Effector memory CD4-positive, alpha-beta T cell (primary cell): ENCODE measurements at regions not wholly inside any gene's neighbourhood (a gene's known extent, or its start where the extent isn't known, plus 50 kb on each side); places are given as distances from the start of the nearest gene placed in this dataset.
"Not testable (repeated sequence)": the region's sequence is repeated elsewhere in the genome, so short reads cannot be mapped to it uniquely, and the experiment has no call there.

Experiments
- DNase-seq, 3 donors: peaks; one replicate each; pipeline ENCODE4 v3.0.0-alpha.2; 2020
- H3K27ac ChIP-seq: 2 replicates; pipeline ENCODE4 v1.7.0; 2013; ENCODE audit warnings: mild to moderate bottlenecking, low read length, moderate library complexity; ENCODE audit not compliant: insufficient read depth, poor library complexity, severe bottlenecking
- H3K27me3 ChIP-seq: replicated peaks from 2 replicates; pipeline ENCODE4 v1.7.0; 2013; ENCODE audit warnings: mild to moderate bottlenecking, low read length; ENCODE audit not compliant: insufficient read depth, control insufficient read depth, poor library complexity, severe bottlenecking
- H3K36me3 ChIP-seq: 2 replicates; pipeline ENCODE4 v1.7.0; 2013; ENCODE audit warnings: mild to moderate bottlenecking, low read length, moderate library complexity; ENCODE audit not compliant: control insufficient read depth, insufficient read depth
- H3K4me1 ChIP-seq: 2 replicates; pipeline ENCODE4 v1.7.0; 2013; ENCODE audit warnings: low read length, mild to moderate bottlenecking; ENCODE audit not compliant: control insufficient read depth, insufficient read depth, poor library complexity, severe bottlenecking
- H3K4me3 ChIP-seq: 2 replicates; pipeline ENCODE4 v1.7.0; 2013; ENCODE audit warnings: low read length, low read depth, mild to moderate bottlenecking; ENCODE audit not compliant: insufficient read depth, poor library complexity, severe bottlenecking
- H3K9me3 ChIP-seq: 2 replicates; pipeline ENCODE4 v1.7.0; 2013; ENCODE audit warnings: mild to moderate bottlenecking, low read length, moderate library complexity; ENCODE audit not compliant: control insufficient read depth

GRCh38 chr7:17436126-17436525 lies 137.7 kb downstream of the AHR start:
- Histone ChIP-seq H3K27ac (no peak overlapping the region), H3K9me3 (no peaks in the 10 kb centered on the region), H3K4me1 (no peaks in the 10 kb centered on the region), H3K4me3 (no peak overlapping the region), H3K27me3 (no peaks in the 10 kb centered on the region), H3K36me3 (no peaks in the 10 kb centered on the region)
- DNase-seq, result no peak

GRCh38 chr7:17437586-17437985 lies 139.1 kb downstream of the AHR start:
- H3K36me3 ChIP-seq, result no peaks in the 10 kb centered on the region
- H3K27ac ChIP-seq, result no peak overlapping the region
- no peak overlapping the region for H3K4me3 ChIP-seq
- no peaks in the 10 kb centered on the region for H3K4me1 ChIP-seq
- H3K9me3 ChIP-seq, result no peaks in the 10 kb centered on the region
- H3K27me3 ChIP-seq, result no peaks in the 10 kb centered on the region
- no peak for DNase-seq

- H3K36me3 ChIP-seq, H3K4me1 ChIP-seq, H3K9me3 ChIP-seq, DNase-seq, H3K27ac ChIP-seq, H3K27me3 ChIP-seq, H3K4me3 ChIP-seq: not testable (repeated sequence)
Measured at GRCh38 chr7:17440025-17440784, 141.8 kb downstream of the AHR start.

- no peaks in the 10 kb centered on the region for H3K36me3 ChIP-seq
- no peak overlapping the region for H3K4me3 ChIP-seq
- H3K27me3 ChIP-seq, result no peaks in the 10 kb centered on the region
- no peaks in the 10 kb centered on the region for H3K4me1 ChIP-seq
- H3K9me3 ChIP-seq, result no peaks in the 10 kb centered on the region
- DNase-seq, result no peak
- H3K27ac ChIP-seq, result no peak overlapping the region
Measured at GRCh38 chr7:17440831-17441230, 142.4 kb downstream of the AHR start.

GRCh38 chr7:17441557-17441956 lies 143.1 kb downstream of the AHR start:
- no peaks in the 10 kb centered on the region for H3K36me3 ChIP-seq
- H3K4me3 ChIP-seq, result no peak overlapping the region
- H3K9me3 ChIP-seq, result no peaks in the 10 kb centered on the region
- H3K27me3 ChIP-seq, result no peaks in the 10 kb centered on the region
- no peak for DNase-seq
- no peak overlapping the region for H3K27ac ChIP-seq
- H3K4me1 ChIP-seq, result no peaks in the 10 kb centered on the region

GRCh38 chr7:17444151-17444550 lies 145.7 kb downstream of the AHR start:
- Histone ChIP-seq H3K27me3 (no peaks in the 10 kb centered on the region), H3K9me3 (no peaks in the 10 kb centered on the region), H3K36me3 (no peaks in the 10 kb centered on the region), H3K4me3 (no peak overlapping the region), H3K27ac (no peak overlapping the region), H3K4me1 (no peaks in the 10 kb centered on the region)
- no peak for DNase-seq

GRCh38 chr7:17444673-17445072 lies 146.2 kb downstream of the AHR start:
- Histone ChIP-seq H3K27ac (no peak overlapping the region), H3K9me3 (no peaks in the 10 kb centered on the region), H3K4me3 (no peak overlapping the region), H3K4me1 (no peaks in the 10 kb centered on the region), H3K27me3 (no peaks in the 10 kb centered on the region), H3K36me3 (no peaks in the 10 kb centered on the region)
- DNase-seq, result no peak

GRCh38 chr7:17446340-17446739 lies 147.9 kb downstream of the AHR start:
- Histone ChIP-seq H3K4me3 (no peak overlapping the region), H3K9me3 (no peaks in the 10 kb centered on the region), H3K4me1 (no peaks in the 10 kb centered on the region), H3K27me3 (no peaks in the 10 kb centered on the region), H3K36me3 (no peaks in the 10 kb centered on the region), H3K27ac (no peak overlapping the region)
- DNase-seq, result no peak

GRCh38 chr7:17447728-17448478 lies 149.5 kb downstream of the AHR start:
- no peak for DNase-seq
- H3K27ac ChIP-seq, result no peak overlapping the region
- H3K27me3 ChIP-seq, result no peaks in the 10 kb centered on the region
- H3K36me3 ChIP-seq, result no peaks in the 10 kb centered on the region
- H3K4me3 ChIP-seq, result no peak overlapping the region
- H3K9me3 ChIP-seq, result no peaks in the 10 kb centered on the region
- no peaks in the 10 kb centered on the region for H3K4me1 ChIP-seq
